ENCODE measurements at regions not wholly inside any gene's neighbourhood (a gene's known extent, or its start where the extent isn't known, plus 50 kb on each side); places are given as distances from the start of the nearest gene placed in this dataset.

DNA sequence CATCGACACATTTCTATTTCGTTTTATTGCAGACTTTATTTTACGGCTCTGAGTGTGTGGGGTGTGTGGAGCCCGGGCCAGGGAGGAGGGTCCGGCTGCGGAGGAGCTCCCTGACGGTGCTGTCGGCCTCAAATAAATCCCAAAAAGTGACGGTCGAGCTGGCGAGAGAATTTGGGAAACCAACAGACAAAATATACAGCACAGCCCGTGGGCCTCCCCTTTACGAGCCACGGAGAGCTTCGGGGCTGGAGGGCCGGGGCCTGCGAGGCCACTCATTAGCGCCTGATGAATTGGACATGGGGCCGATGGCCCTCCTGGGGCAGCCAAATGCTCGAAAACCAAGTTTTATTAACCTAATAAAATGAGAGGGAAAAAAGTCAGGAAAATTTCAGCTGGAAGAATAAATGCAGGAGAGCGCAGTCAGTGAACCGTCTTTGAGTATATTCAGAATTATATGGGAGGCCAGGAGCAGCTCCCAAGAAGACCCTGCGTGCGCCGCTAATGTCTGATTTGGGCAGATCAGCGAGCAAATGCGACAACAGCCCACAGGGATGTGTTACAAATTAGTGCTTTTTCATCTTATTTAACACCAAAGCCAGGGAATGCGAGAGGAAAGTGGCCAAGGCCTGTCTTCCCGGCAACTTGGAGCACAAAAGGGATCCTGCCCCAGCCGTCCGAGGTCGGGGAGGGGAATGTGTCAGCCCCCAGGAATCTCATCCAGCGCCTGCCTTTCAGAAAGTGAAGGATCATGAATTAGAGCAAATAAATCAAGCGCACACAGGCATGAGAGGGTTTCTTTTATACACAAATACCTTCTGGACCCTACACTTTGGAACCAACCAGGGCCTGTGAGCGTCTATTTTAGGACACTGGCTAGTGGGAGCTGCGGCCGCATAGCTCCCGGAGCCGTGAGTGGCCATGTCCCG is 249.1 kb downstream of the C16orf95 start:
- DNase-seq (ENCODE audit: low spot score): no peak

GRCh38 chr16:87068762-87069150 is 248.4 kb downstream of the C16orf95 start:
- DNase-seq (ENCODE audit: low spot score): no peak

DNA sequence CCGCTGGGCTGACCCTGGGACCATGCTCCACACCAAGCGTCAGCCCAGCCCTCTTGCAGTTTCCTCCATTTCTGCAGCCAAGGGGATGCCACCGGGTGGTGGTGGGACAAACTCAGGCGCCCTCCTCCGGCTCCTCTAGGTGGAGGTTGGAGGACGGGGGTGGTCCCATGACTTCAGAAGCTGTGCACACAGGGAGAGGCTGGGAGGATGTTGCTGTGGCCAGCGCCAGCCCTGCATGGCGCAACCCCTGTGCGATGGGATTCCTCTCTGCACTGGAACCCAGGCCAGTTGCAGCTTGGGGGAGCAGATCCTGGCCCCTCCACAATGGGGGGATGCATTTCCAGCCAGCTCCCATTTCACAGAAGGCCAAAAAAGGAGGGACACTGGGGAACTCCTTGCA is 246.5 kb downstream of the C16orf95 start:
- no peak for DNase-seq (ENCODE audit: low spot score)

DNA sequence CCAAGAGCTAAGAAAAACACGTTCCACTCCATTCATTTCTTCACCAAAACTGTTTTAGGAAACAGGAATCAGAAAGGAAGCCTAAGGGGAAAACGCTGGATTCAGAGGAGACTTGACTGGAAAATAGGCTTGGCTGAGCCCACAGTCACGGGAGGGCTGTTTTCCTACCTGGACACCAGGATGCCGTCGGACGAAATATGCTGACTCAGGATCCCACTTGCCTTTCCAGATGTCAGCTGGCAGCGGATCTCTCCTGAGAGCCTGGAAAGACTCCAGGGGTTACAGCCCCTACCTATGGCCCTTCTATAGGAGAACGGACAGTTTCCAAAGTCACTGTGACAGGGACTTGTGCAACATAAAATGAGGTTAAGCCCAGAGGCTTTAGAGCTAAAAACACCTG is 245.1 kb downstream of the C16orf95 start:
- no peak for DNase-seq (ENCODE audit: low spot score)

- no peak for DNase-seq (ENCODE audit: low spot score)
Measured at GRCh38 chr16:87074641-87075318, 242.4 kb downstream of the C16orf95 start.

GRCh38 chr16:87075319-87075860 is 241.8 kb downstream of the C16orf95 start:
- no peak for DNase-seq (ENCODE audit: low spot score)

DNA sequence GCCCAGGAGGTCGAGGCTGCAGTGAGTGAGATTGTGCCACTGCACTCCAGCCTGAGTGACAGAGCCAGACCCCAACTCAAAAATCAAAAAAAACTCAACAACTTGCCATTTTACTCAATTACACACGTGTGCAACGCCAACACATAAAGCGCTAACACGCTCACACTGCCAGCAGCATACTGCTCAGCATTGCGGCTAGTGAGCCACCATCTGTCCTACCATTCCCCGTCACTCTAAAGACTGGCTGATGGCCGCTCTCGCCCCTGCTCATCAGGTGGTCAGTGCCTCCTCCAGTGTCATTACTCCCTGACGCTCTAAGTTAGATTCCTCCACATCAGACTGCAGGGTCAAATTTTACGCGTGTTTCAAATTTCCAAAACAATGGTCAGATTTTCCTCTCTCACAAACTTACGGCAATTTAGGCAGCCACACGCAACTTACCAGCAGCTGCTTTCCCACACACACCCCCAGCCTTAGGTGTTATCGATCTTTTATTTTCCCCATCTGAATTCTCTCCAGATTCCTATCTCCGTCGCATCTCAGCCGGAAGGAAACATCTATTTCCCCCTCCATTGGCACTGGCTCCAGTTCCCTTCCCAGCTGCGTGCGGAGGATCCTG is 240.8 kb downstream of the C16orf95 start:
- DNase-seq (ENCODE audit: low spot score): no peak

DNA sequence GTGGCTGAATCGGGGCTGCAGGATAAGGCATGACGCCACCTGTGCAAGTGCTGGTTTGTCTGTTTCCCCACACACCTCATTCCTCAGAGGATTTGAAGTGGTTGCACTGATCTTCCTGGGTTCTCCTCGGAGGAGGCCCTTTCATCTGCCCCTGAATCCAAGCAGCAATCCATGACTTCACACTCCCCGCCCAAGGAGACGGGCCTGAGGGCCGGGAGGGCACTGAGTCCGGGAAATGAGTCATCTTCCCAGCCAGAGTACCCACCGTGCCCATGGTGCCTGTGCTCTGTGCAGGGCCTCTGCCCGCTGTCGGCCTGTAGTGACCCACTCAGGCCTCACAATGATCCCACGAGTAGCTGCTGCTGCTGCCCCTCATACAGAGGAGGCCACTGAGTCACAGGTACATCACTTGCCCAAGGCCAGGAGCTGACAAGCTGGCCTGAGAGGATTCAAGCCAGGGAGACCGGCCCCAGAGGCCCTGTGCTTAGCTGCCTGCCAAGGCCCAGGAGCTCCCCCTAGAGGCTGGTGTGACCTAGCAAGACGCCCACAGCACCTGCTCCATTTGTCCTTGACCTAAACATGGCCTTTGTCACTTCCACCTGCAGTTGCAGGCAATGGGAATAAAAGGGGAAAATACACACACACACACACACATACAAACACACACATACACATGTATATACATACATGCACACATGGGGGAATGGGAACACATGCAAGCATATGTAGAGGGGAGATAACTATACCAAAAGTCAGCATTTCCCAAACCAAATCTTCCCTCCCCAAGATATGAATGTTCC is 240.0 kb downstream of the C16orf95 start:
- DNase-seq (ENCODE audit: low spot score): no peak

- no peak for DNase-seq (ENCODE audit: low spot score)
Measured at GRCh38 chr16:87077750-87078127, 239.5 kb downstream of the C16orf95 start.

GRCh38 chr16:87080571-87081167 is 236.5 kb downstream of the C16orf95 start:
- DNase-seq (ENCODE audit: low spot score): no peak

DNA sequence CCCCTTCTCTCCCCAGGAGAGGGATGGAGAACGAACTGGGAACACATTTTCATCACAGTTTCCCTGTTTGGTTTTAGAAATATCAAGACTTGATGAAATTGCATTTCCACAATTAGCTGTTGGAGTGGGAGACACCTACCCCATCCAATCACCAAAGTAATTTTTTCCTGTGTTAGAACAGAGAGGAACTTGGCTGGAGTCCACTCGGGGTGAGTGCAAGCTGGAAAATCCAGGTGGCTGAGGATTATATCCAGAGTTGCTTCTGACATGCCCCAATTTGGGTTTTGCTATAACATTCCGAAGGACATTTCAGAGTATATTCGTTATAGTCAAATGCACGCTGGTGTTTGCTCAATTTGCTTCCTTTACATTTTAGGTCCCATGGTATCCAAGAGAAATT is 231.8 kb downstream of the C16orf95 start:
- no peak for DNase-seq (ENCODE audit: low spot score)

DNA sequence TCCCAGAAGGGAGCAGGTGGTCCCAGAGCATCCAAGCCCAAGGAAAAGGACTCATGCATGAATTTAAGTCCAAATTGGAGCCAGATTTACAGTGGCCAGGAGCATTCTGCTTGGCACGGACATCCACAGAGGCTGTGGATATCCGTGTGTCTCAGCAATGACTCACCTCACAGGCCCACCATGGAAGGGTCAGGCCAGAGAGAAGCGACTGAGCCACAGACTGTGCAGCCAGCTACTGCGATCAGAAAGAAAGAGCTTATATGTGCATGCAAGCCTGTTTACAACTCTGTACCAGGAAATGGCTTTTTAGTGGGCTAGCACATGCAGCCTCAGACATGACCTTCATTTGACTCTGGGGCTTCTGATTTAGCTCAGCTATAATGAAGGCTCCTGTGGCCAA is 231.0 kb downstream of the C16orf95 start:
- DNase-seq (ENCODE audit: low spot score): peak; percentile 70

- DNase-seq (ENCODE audit: low spot score): peak; percentile 32
Measured at GRCh38 chr16:87086575-87086974, 230.6 kb downstream of the C16orf95 start.

DNA sequence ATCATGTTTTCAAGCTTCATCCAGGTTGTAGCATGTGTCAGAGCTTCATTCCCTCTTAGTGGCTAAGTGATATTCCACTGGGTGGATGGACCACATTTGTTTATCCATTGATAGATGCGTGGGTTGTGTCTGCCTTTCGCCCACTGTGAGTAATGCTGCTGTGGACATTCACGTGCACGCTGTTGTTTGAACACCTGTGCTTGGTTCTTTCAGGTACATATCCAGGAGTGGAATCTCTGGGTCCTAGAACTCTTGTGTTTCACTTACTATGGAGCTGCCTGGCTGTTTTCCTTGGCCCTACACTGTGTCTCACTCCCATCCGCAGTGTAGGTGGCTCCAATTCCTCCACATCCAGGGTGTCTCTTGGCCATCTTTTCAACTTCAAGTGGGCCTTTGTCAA is 224.2 kb downstream of the C16orf95 start:
- no peak for DNase-seq (ENCODE audit: low spot score)

- no peak for DNase-seq (ENCODE audit: low spot score)
Measured at GRCh38 chr16:87093804-87094555, 223.2 kb downstream of the C16orf95 start.

DNA sequence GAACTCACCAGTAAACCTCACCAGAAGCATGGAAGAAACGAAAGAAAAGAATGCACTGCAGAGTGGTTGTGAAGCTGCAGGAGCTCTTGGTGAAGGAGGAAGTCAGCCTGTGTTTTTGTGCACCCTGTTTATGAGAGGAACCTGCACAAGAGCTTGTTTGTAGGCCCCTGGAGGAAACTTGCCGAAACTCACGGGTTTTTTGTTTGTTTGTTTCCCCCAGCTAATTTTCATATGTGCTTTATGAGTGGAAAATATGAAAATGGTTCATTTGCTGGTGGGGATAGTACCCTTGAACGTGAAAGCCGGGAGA is 222.7 kb downstream of the C16orf95 start:
- no peak for DNase-seq (ENCODE audit: low spot score)

GRCh38 chr16:87095271-87095670 is 221.9 kb downstream of the C16orf95 start:
- no peak for DNase-seq (ENCODE audit: low spot score)

GRCh38 chr16:87096746-87097333 is 220.4 kb downstream of the C16orf95 start:
- no peak for DNase-seq (ENCODE audit: low spot score)

- DNase-seq (ENCODE audit: low spot score): no peak
Measured at GRCh38 chr16:87098361-87098760, 218.8 kb downstream of the C16orf95 start.

- DNase-seq (ENCODE audit: low spot score): no peak
Measured at GRCh38 chr16:87098976-87099720, 218.0 kb downstream of the C16orf95 start.
